GM13976 (cell line): ENCODE measurements at regions not wholly inside any gene's neighbourhood (a gene's known extent, or its start where the extent isn't known, plus 50 kb on each side); places are given as distances from the start of the nearest gene placed in this dataset.

Source experiments
- DNase-seq: peaks from one replicate; pipeline ENCODE4 v3.0.0; 2012; ENCODE audit warnings: low spot score
- in situ Hi-C: fragments of 300-500 bp; cut with MboI; formaldehyde crosslinking; loops from one replicate; pipeline ENCODE4 v1.12.0; 2022; ENCODE audit warnings: low sequenced_read_pairs, mixed read lengths, inconsistent platforms; ENCODE audit not compliant: unreplicated experiment
- TF ChIP-seq, protein P1 (sequence below): IDR thresholded peaks from 2 replicates; pipeline ENCODE4 v1.5.1; 2012; ENCODE audit warnings: borderline replicate concordance, mild to moderate bottlenecking; ENCODE audit not compliant: insufficient read depth; ENCODE audit errors: extremely low read depth, missing control alignments, control extremely low read depth

- TF ChIP-seq, protein P1, sequence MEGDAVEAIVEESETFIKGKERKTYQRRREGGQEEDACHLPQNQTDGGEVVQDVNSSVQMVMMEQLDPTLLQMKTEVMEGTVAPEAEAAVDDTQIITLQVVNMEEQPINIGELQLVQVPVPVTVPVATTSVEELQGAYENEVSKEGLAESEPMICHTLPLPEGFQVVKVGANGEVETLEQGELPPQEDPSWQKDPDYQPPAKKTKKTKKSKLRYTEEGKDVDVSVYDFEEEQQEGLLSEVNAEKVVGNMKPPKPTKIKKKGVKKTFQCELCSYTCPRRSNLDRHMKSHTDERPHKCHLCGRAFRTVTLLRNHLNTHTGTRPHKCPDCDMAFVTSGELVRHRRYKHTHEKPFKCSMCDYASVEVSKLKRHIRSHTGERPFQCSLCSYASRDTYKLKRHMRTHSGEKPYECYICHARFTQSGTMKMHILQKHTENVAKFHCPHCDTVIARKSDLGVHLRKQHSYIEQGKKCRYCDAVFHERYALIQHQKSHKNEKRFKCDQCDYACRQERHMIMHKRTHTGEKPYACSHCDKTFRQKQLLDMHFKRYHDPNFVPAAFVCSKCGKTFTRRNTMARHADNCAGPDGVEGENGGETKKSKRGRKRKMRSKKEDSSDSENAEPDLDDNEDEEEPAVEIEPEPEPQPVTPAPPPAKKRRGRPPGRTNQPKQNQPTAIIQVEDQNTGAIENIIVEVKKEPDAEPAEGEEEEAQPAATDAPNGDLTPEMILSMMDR: no peak
- DNase-seq: no peak
- in situ Hi-C loops: no loop called here
Measured at GRCh38 chr21:22597660-22598255, 1599.5 kb downstream of the NCAM2 start.

- no peak for DNase-seq
- in situ Hi-C loops: no loop called here
Measured at GRCh38 chr21:22609802-22610201, 1611.6 kb downstream of the NCAM2 start.

DNA sequence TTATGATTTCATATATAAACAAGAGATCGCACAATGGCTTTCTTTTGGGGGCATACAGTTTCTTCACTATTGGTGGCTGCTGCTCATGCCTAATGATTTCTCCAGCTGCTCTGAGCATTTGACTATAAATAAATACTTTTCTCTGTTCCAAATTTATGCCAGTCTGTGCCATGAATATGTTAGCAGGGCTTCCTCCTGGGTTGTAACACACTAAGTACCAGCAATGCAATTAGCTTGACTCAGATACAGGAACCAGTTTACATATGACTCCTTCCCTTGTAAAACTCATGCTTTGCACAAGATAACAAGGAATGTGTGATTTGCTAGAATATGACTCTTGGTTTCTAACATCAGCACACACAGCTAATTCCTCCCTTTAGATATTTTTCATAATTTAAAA is 1629.7 kb downstream of the NCAM2 start:
- TF ChIP-seq, protein P1: no peak
- in situ Hi-C loops: no loop called here
- no peak for DNase-seq

More at GRCh38 chr21:22609802-22610201, 1611.6 kb downstream of the NCAM2 start:
- TF ChIP-seq, protein P1: no peak

DNA sequence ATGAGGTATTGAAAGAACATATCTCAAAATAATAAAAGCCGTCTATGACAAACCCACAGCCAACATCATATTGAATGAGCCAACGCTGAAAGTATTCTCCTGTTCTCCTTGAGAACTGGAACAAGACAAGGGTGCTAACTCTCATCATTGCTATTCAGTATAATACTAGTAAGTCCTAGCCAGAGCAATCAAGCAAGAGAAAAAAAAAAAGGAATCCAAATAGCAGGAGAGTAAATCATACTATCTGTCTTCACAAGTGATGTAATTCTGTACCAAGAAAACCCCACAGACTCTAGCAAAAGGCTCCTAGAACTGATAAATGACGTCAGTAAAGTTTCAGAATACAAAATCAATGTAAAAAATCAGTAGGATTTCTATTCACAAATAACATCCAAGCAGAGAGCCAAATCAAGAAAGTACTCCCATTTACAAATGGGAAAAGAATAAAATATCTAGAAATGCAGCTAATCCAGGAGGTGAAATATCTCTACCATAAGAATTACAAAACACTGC is 1632.8 kb downstream of the NCAM2 start:
- in situ Hi-C loops: no loop called here
- no peak for DNase-seq
- TF ChIP-seq, protein P1: no peak

GRCh38 chr21:22632176-22632575 is 1634.0 kb downstream of the NCAM2 start:
- in situ Hi-C loops: no loop called here
- TF ChIP-seq, protein P1: no peak
- no peak for DNase-seq

GRCh38 chr21:22649246-22649645 is 1651.0 kb downstream of the NCAM2 start:
- in situ Hi-C loops: no loop called here
- TF ChIP-seq, protein P1: no peak
- no peak for DNase-seq
